KOPT-K1 (cell line): ENCODE measurements at regions not wholly inside any gene's neighbourhood (a gene's known extent, or its start where the extent isn't known, plus 50 kb on each side); places are given as distances from the start of the nearest gene placed in this dataset.
"Not testable (repeated sequence)": the region's sequence is repeated elsewhere in the genome, so short reads cannot be mapped to it uniquely, and the experiment has no call there.

ENCODE experiments used
- H3K27ac ChIP-seq: fragments of 200-600 bp; sonication (generic); 2 replicates; pipeline ENCODE4 v1.5.1; 2016; ENCODE audit warnings: antibody characterized with exemption, mild to moderate bottlenecking, low read depth, low read length; ENCODE audit not compliant: poor library complexity, severe bottlenecking
- H3K36me3 ChIP-seq: fragments of 200-600 bp; sonication (generic); 2 replicates; pipeline ENCODE4 v1.5.1; 2017; ENCODE audit warnings: antibody characterized with exemption, mild to moderate bottlenecking, low read length, moderate library complexity; ENCODE audit not compliant: insufficient read depth
- H3K9me3 ChIP-seq: fragments of 200-600 bp; sonication (generic); 2 replicates; pipeline ENCODE4 v1.5.1; 2017; ENCODE audit warnings: antibody characterized with exemption, low read length, mild to moderate bottlenecking; ENCODE audit not compliant: insufficient read depth, poor library complexity, severe bottlenecking

GRCh38 chr1:149728598-149728997 lies 53.9 kb upstream of the FCGR1A start:
- H3K9me3 ChIP-seq, H3K27ac ChIP-seq, H3K36me3 ChIP-seq: not testable (repeated sequence)
